ENCODE measurements at regions not wholly inside any gene's neighbourhood (a gene's known extent, or its start where the extent isn't known, plus 50 kb on each side); places are given as distances from the start of the nearest gene placed in this dataset.

- no peak overlapping the region for H3K4me2 ChIP-seq (ENCODE audit: low read length)
- no peak overlapping the region for H3K27ac ChIP-seq
- no peaks in the 10 kb centered on the region for H3K79me2 ChIP-seq
- no peak overlapping the region for H3K4me3 ChIP-seq (ENCODE audit: low read depth, low read length)
- TF ChIP-seq, protein P1, sequence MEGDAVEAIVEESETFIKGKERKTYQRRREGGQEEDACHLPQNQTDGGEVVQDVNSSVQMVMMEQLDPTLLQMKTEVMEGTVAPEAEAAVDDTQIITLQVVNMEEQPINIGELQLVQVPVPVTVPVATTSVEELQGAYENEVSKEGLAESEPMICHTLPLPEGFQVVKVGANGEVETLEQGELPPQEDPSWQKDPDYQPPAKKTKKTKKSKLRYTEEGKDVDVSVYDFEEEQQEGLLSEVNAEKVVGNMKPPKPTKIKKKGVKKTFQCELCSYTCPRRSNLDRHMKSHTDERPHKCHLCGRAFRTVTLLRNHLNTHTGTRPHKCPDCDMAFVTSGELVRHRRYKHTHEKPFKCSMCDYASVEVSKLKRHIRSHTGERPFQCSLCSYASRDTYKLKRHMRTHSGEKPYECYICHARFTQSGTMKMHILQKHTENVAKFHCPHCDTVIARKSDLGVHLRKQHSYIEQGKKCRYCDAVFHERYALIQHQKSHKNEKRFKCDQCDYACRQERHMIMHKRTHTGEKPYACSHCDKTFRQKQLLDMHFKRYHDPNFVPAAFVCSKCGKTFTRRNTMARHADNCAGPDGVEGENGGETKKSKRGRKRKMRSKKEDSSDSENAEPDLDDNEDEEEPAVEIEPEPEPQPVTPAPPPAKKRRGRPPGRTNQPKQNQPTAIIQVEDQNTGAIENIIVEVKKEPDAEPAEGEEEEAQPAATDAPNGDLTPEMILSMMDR (IDR thresholded peaks at IDR 0.05), result no peak
- H3K4me1 ChIP-seq, result no peaks in the 10 kb centered on the region
- no peaks in the 10 kb centered on the region for H3K36me3 ChIP-seq (ENCODE audit: control insufficient read depth, insufficient read depth, low read length)
- H3K9ac ChIP-seq, result no peak overlapping the region
- H3K27me3 ChIP-seq (ENCODE audit: control insufficient read depth, insufficient read depth, low read length), result no peaks in the 10 kb centered on the region
- no peak overlapping the region for H2AFZ ChIP-seq
- H3K9me3 ChIP-seq (ENCODE audit: control insufficient read depth, low read length), result no peaks in the 10 kb centered on the region
Observed at GRCh38 chr12:111310076-111310870, 58.6 kb downstream of the PHETA1 start.

- Histone ChIP-seq H3K4me1 (no peaks in the 10 kb centered on the region), H2AFZ (no peak overlapping the region), H3K27ac (no peak overlapping the region), H3K27me3 (ENCODE audit: control insufficient read depth, insufficient read depth, low read length) (no peaks in the 10 kb centered on the region), H3K9ac (no peak overlapping the region), H3K36me3 (ENCODE audit: control insufficient read depth, insufficient read depth, low read length) (no peaks in the 10 kb centered on the region), H3K4me2 (ENCODE audit: low read length) (no peak overlapping the region), H3K79me2 (no peaks in the 10 kb centered on the region), H3K4me3 (ENCODE audit: low read depth, low read length) (no peak overlapping the region), H3K9me3 (ENCODE audit: control insufficient read depth, low read length) (no peaks in the 10 kb centered on the region)
- TF ChIP-seq, protein P1 (IDR thresholded peaks at IDR 0.05), result no peak
Observed at GRCh38 chr12:111309584-111309983, 59.3 kb downstream of the PHETA1 start.

DNA sequence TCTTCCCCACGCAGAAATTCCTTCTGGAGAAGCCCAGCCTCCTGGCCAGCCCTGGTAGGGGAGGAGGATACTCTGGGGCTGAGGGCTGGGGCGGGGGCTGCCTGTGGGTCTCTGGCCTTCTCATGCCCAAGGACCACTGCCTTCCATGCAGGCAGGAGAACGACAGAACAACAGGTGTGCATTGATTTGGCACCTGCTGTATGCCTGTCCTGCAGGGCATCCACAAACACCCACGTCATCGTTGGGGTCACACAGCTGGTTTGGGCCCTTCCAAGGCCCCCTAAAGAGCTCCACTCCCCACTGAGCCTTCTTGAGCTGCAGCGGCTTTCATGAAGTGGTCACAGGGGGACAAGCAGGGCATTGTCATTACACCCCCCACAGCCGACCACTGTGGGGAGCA is 60.4 kb downstream of the PHETA1 start:
- Histone ChIP-seq H3K9me3 (ENCODE audit: control insufficient read depth, low read length) (no peaks in the 10 kb centered on the region), H3K4me3 (ENCODE audit: low read depth, low read length) (no peak overlapping the region), H3K27me3 (ENCODE audit: control insufficient read depth, insufficient read depth, low read length) (no peaks in the 10 kb centered on the region), H3K4me2 (ENCODE audit: low read length) (no peak overlapping the region), H3K27ac (no peak overlapping the region), H2AFZ (no peak overlapping the region), H3K79me2 (no peaks in the 10 kb centered on the region), H3K36me3 (ENCODE audit: control insufficient read depth, insufficient read depth, low read length) (no peaks in the 10 kb centered on the region), H3K9ac (no peak overlapping the region), H3K4me1 (no peaks in the 10 kb centered on the region)
- TF ChIP-seq, protein P1 (IDR thresholded peaks at IDR 0.05), result no peak

- no peak overlapping the region for H3K4me3 ChIP-seq (ENCODE audit: low read depth, low read length)
- H3K27ac ChIP-seq, result no peak overlapping the region
- no peak overlapping the region for H2AFZ ChIP-seq
- H3K4me2 ChIP-seq (ENCODE audit: low read length), result no peak overlapping the region
- H3K36me3 ChIP-seq (ENCODE audit: control insufficient read depth, insufficient read depth, low read length), result no peaks in the 10 kb centered on the region
- TF ChIP-seq, protein P1 (IDR thresholded peaks at IDR 0.05), result peak; percentile 19
- no peaks in the 10 kb centered on the region for H3K4me1 ChIP-seq
- no peaks in the 10 kb centered on the region for H3K79me2 ChIP-seq
- H3K27me3 ChIP-seq (ENCODE audit: control insufficient read depth, insufficient read depth, low read length), result no peaks in the 10 kb centered on the region
- no peaks in the 10 kb centered on the region for H3K9me3 ChIP-seq (ENCODE audit: control insufficient read depth, low read length)
- H3K9ac ChIP-seq, result no peak overlapping the region
Observed at GRCh38 chr12:111304642-111305071, 64.2 kb downstream of the PHETA1 start.

DNA sequence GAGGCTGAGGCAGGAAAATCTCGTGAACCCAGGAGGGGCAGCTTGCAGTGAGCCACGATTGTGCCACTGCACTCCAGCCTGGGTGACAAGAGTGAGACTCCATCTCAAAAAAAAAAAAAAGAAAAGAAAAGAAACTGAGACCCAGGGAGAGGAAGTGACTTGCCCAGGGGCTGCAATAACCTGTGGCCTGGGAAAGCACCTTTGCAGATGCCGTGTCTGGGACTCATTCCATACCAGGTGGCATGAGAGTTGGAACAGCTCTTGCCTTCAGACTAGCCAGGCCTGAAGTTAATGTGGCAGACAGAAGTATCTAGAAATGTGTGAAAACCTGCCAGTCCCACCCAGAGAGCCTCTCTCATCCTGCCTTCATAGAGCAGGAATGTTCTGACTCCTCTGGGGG is 65.4 kb downstream of the PHETA1 start:
- Histone ChIP-seq H3K9me3 (ENCODE audit: control insufficient read depth, low read length) (no peaks in the 10 kb centered on the region), H3K4me1 (no peaks in the 10 kb centered on the region), H3K9ac (no peak overlapping the region), H3K27ac (no peak overlapping the region), H3K79me2 (no peaks in the 10 kb centered on the region), H3K27me3 (ENCODE audit: control insufficient read depth, insufficient read depth, low read length) (no peaks in the 10 kb centered on the region), H2AFZ (no peak overlapping the region), H3K4me3 (ENCODE audit: low read depth, low read length) (no peak overlapping the region), H3K4me2 (ENCODE audit: low read length) (no peak overlapping the region), H3K36me3 (ENCODE audit: control insufficient read depth, insufficient read depth, low read length) (no peaks in the 10 kb centered on the region)
- TF ChIP-seq, protein P1 (IDR thresholded peaks at IDR 0.05), result no peak
